Right lobe of liver (tissue), 6 donors: ENCODE measurements at regions not wholly inside any gene's neighbourhood (a gene's known extent, or its start where the extent isn't known, plus 50 kb on each side); places are given as distances from the start of the nearest gene placed in this dataset.

Experiments used
- ATAC-seq, 4 donors: fragments of 200-7000 bp; cut with Tn5 transposase; one replicate each; pipeline ENCODE4 v1.9.1; 2020; ENCODE audit warnings: mild to moderate bottlenecking in 4 of 4, moderate library complexity in 4 of 4
- DNase-seq, 3 donors: peaks; one replicate each; pipeline ENCODE4 v3.0.0-alpha.2; 2020
- H3K27ac ChIP-seq, 3 donors: fragments of 200-600 bp; one replicate each; pipeline ENCODE4 v1.8.0; 2022
- H3K27me3 ChIP-seq, 2 donors: fragments of 200-600 bp; one replicate each; pipeline ENCODE4 v1.8.0; 2022
- H3K36me3 ChIP-seq, 4 donors: fragments of 200-600 bp; sonication (generic) in 1 of 4; one replicate each; pipeline versions ENCODE4 v1.5.1 to v1.8.0; 2017 to 2022; ENCODE audit warnings: control low read depth in 1 of 4
- H3K4me1 ChIP-seq, 4 donors: fragments of 200-600 bp; sonication (generic) in 1 of 4; one replicate each; pipeline versions ENCODE4 v1.5.1 to v1.8.0; 2017 to 2022; ENCODE audit warnings: control low read depth in 1 of 4
- H3K4me3 ChIP-seq, 3 donors: fragments of 200-600 bp; one replicate each; pipeline ENCODE4 v1.8.0; 2022
- H3K9me3 ChIP-seq, 4 donors: fragments of 200-600 bp; sonication (generic) in 1 of 4; one replicate each; pipeline versions ENCODE4 v1.5.1 to v1.8.0; 2017 to 2022; ENCODE audit warnings: control low read depth in 1 of 4
- CTCF ChIP-seq, 4 donors: fragments of 200-600 bp in 3 of 4; fragments of 450-650 bp in 1 of 4; IDR thresholded peaks; one replicate each; pipeline versions ENCODE4 v1.5.1 to v1.8.0; 2016 to 2022; ENCODE audit warnings: antibody characterized with exemption in 4 of 4, mild to moderate bottlenecking in 2 of 4
- POLR2A ChIP-seq: fragments of 450-650 bp; IDR thresholded peaks from one replicate; pipeline ENCODE4 v1.6.1; 2017; ENCODE audit warnings: antibody characterized with exemption, mild to moderate bottlenecking
- WGBS: methylation state at CpG from one replicate; pipeline ENCODE4 v1.1.6; 2018; ENCODE audit warnings: low coverage, low lambda C conversion rate; ENCODE audit not compliant: insufficient coverage; ENCODE audit errors: missing lambda C conversion rate; 5-methylcytosine and 5-hydroxymethylcytosine counted together
- intact Hi-C, 2 donors: fragments of 100-400 bp; cut with DNase I; formaldehyde crosslinking; loops; one replicate each; pipeline versions ENCODE4 v1.11.2 to v1.14.1; 2022
- donor health status: DM: no; HTN: yes; CAD: no.
- donor health status: DM: no; HTN: no; CAD: no.
- donor health status: DM: no; HTN: no; CAD: no.
- donor health status: DM: no; HTN: yes; CAD: no.
- donor health status: DM: no; HTN: yes; CAD: no.

- 100% methylated on average over 1 of the region's 1 CpG for WGBS
- Histone ChIP-seq H3K27ac (no peak overlapping the region), H3K27me3 (no peaks in the 10 kb centered on the region), H3K36me3 (peaks cover 0 to 3% (median 0%) of the 10 kb centered on the region in 4 donors), H3K4me1 (peaks cover 0 to 26% (median 4%) of the 10 kb centered on the region in 4 donors), H3K4me3 (no peak overlapping the region), H3K9me3 (no peaks in the 10 kb centered on the region)
- TF ChIP-seq POLR2A (no peak), CTCF (IDR thresholded peaks at IDR 0.05) (no peak)
- intact Hi-C loops = no loop called here
- DNase-seq = no peak
- ATAC-seq = no peak
Observed at GRCh38 chr1:94304553-94304952, 67.2 kb upstream of the ARHGAP29 start.

- intact Hi-C loops = no loop called here
- no peak for DNase-seq
- Histone ChIP-seq H3K27ac (no peak overlapping the region), H3K4me1 (peaks cover 0 to 34% (median 11%) of the 10 kb centered on the region in 4 donors), H3K27me3 (no peaks in the 10 kb centered on the region), H3K4me3 (no peak overlapping the region), H3K36me3 (peaks cover 0 to 3% (median 0%) of the 10 kb centered on the region in 4 donors), H3K9me3 (no peaks in the 10 kb centered on the region)
- 35% methylated on average over 1 of the region's 1 CpG for WGBS
- peak; percentile 13 to 56 (median 42) for ATAC-seq
- TF ChIP-seq CTCF (IDR thresholded peaks at IDR 0.05) (no peak), POLR2A (no peak)
Observed at GRCh38 chr1:94303005-94303404, 65.6 kb upstream of the ARHGAP29 start.

- no peak for DNase-seq
- TF ChIP-seq CTCF (IDR thresholded peaks at IDR 0.05) (no peak), POLR2A (no peak)
- 60% methylated on average over 1 of the region's 6 CpGs for WGBS
- Histone ChIP-seq H3K4me1 (peaks cover 0 to 34% (median 11%) of the 10 kb centered on the region in 4 donors), H3K27ac (no peak overlapping the region), H3K27me3 (no peaks in the 10 kb centered on the region), H3K4me3 (no peak overlapping the region), H3K36me3 (peaks cover 0 to 3% (median 0%) of the 10 kb centered on the region in 4 donors), H3K9me3 (no peaks in the 10 kb centered on the region)
- intact Hi-C loops = no loop called here
- no peak for ATAC-seq
Observed at GRCh38 chr1:94302497-94302896, 65.1 kb upstream of the ARHGAP29 start.

- ATAC-seq (no peak), DNase-seq (no peak)
- 83% methylated on average over 4 of the region's 5 CpGs for WGBS
- no peak overlapping the region for H3K27ac ChIP-seq
- no peak for TF ChIP-seq POLR2A
- H3K4me3 ChIP-seq = no peak overlapping the region
- no peaks in the 10 kb centered on the region for H3K27me3 ChIP-seq
- intact Hi-C loops = no loop called here
- peaks cover 0 to 34% (median 11%) of the 10 kb centered on the region in 4 donors for H3K4me1 ChIP-seq
- peaks cover 0 to 3% (median 0%) of the 10 kb centered on the region in 4 donors for H3K36me3 ChIP-seq
- no peaks in the 10 kb centered on the region for H3K9me3 ChIP-seq
Observed at GRCh38 chr1:94301186-94301585, 63.8 kb upstream of the ARHGAP29 start.

GRCh38 chr1:94300731-94301130, 63.3 kb upstream of the ARHGAP29 start:
- Histone ChIP-seq H3K9me3 (no peaks in the 10 kb centered on the region), H3K4me1 (peaks cover 0 to 34% (median 11%) of the 10 kb centered on the region in 4 donors), H3K27me3 (no peaks in the 10 kb centered on the region), H3K36me3 (peaks cover 0 to 2% (median 0%) of the 10 kb centered on the region in 4 donors), H3K27ac (no peak overlapping the region), H3K4me3 (no peak overlapping the region)
- ATAC-seq (peak in 2 of 4 donors; percentile 20 to 50), DNase-seq (no peak)
- TF ChIP-seq POLR2A = no peak
- intact Hi-C loops = no loop called here
- WGBS = 14% methylated on average over 1 of the region's 2 CpGs
